Globus pallidus (tissue), 1 donor: ENCODE measurements at regions not wholly inside any gene's neighbourhood (a gene's known extent, or its start where the extent isn't known, plus 50 kb on each side); places are given as distances from the start of the nearest gene placed in this dataset.
"Not testable (repeated sequence)": the region's sequence is repeated elsewhere in the genome, so short reads cannot be mapped to it uniquely, and the experiment has no call there.

Experiments
- DNase-seq: peaks from one replicate; pipeline ENCODE4 v3.0.0-alpha.2; 2015; ENCODE audit warnings: low spot score

DNA sequence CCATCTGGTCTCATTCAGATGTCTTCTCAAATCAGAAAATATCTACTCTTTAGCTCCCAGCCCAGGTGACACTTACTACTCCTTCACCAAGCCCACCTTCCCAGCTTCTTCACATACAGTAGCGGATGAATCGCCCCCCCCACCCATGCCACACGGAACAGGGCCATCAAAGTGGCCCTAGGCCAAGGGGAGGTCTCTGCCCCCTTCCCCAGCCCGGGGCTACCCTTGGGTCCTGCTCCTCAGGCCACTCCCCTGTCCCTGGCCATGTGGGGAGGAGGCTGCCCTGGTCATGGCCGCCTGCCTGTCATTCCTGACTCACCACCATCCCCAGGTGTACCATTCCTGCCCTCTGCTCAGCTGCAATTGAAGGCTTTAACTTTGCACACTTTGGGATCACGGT, 142.8 kb downstream of the NECTIN1 start:
- DNase-seq = no peak

DNA sequence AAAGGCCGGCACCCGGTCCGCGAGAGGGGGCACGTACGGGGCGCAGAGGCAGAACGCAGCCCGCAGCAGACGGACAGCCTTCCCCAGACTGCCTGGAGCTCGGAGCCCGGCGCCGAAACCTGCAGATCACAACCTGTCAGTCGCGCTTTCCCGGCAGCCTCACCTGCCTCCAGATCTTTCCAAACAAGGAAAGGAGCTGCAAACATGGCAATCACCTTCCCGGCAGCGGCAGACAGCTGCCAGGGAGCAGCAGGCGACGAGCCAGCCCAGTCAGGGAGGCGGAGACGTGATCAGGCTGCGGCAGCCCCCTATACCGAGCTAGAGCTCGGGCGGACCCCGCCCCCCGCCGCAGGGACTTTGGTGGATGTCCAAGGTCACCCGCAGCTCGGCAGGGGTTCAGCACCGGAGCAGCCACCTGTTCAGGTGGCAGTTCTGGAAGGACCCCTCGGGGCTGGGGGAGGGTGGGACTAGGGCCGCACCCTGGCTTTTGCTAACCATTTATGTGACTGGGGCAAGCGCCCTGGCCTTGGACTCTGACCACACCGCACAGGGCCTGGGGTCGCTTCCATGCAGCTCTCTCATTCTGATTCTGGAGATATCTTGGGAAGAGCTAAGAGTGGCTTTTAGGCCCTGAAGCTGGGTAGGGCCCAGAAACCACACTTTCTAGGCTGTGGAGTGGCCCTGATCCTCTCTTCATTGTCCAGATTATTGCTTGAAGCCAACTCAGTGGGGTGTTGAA, 143.8 kb downstream of the NECTIN1 start:
- no peak for DNase-seq

DNA sequence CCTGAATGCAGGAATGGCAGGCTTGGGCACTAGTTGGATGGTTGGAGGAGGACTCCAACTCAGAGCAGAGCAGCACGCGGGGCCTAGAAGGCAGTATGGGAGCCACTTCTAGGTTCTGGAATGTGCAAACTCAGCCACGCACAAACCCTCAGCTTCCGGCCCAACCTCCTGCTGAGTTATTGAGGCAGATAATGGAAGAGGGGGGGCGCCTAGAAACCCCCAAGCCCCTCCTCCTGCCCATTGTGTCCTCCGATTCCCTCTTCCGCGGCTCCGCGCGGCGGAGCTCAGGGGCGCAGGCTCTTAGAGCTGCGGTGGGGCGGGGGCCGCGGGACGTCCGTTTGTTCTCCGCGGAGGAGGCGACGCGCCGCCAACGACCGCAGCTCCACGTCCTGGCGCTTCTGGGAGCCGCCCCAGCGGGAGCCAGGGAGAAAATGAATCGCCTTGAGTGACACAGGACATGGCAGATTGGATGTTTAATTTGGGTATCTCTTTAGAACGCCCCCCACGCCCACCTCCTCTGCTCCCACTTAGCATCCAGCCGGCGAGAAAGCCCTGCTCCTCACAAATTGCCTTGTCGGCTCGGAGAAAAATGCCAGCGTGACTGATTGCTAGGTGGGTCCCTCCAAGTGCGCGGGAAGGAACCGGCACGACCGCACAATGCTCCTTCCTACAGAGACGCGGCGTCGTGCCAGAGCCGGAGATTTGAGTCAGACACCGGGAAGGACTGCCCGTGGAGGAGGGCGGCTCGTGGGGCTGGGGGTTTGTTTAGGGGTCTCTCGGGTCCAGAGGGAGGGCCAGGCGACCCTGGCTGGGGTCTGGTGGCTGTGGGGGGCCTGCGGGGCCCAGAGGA, 144.6 kb downstream of the NECTIN1 start:
- peak; percentile 78 for DNase-seq

DNA sequence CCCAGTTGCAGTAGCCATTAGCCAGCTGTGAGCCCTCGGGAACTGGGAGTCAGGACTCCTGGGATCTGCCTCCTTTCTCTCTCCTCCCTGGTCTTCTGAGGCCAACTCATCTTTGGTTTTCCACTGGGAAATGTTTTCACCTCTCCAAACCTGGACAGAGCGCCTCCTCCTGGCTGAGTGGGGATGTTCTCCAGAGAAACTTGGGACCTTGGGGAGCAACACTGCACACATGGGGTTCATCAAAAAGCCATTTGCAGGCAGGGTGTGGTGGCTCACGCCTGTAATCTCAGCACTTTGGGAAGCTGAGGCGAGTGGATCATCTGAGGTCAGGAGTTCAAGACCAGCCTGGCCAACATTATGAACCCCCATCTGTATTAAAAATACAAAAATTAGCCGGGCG, 145.4 kb downstream of the NECTIN1 start:
- DNase-seq = no peak

DNA sequence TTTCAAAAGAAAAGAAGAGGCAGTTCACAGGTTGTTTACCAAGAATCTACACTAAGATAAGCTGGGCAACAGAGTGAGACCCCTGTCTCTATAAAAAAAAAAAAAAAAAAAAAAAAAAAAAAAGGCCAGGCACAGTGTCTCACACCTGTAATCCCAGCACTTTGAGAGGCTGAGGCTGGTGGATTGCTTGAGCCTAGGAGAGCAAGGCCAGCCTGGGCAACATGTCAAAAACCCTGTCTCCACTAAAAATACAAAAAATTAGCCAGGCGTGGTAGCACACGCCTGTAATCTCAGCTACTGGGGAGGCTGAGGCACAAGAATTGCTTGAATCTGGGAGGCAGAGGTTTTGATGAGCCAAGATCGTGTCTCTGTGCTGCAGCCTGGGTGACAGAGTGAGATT, 147.6 kb downstream of the NECTIN1 start:
- not testable (repeated sequence) for DNase-seq

DNA sequence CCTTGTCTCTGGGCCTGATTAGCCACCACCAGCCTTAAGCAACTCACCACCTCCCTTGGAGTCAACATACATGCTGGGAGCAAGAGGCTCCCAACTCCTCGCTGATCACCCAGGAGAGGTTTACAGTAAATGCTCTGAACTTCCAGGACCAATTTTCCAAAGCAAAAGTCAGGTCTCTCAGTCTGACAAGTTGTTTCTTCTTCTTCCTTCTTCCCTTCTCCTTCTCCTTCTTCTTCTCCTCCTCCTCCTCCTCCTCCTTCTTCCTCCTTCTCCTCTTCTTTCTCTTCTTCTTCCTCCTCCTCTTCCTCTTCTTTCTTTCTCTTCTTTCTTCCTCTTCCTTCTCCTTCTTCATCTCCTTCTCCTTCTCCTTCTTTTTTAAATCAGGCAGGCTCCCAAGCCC, 148.2 kb downstream of the NECTIN1 start:
- DNase-seq = no peak

DNA sequence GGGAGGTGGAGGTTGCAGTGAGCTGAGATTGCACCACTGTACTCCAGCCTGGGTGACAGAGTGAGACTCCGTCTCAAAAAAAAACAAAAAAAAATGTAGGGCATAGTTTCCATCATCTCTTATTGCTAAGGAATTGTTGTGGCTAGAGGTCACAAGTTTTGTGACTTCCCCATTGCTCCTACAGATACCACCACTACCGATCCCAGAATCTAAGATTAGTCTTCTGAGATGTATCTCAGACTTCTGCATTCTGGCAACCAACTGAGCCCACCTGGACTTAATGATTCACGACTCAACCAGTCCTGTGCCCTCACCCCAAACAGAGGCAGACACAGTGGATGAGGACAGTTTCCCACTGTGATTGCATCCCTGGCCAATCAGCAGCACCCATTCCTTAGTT, 148.9 kb downstream of the NECTIN1 start:
- no peak for DNase-seq

DNA sequence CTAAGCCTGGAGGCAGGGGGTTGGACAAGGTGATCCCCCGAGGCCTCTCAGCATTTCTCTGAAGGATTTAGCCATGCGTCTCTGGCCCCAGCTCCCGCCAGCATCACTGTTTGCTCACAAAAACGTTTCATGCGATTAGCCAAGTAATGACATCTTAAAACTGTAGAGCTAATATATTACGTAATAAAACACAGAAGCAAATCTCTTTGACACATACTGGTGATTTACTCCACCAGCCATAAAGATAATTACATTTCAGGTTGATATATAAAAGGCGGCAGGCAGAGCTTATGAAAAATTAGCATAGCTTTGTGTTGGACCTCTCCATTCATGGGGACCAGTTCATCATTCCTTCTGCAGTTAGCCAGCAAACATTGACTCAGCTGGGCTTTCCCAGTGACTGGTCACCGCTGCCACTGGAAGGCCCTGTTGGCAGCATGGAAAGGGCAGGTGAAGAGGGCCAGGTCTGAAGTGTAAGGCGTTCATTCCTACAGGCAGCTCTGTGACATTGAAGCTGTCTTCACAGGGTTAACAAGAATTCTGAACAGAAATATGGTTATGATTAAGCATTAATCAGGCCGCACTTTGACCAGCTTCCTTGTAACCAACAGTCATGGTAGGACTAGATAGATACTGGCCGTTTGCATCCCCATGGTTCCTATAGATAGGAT, 150.3 kb downstream of the NECTIN1 start:
- DNase-seq = no peak

DNA sequence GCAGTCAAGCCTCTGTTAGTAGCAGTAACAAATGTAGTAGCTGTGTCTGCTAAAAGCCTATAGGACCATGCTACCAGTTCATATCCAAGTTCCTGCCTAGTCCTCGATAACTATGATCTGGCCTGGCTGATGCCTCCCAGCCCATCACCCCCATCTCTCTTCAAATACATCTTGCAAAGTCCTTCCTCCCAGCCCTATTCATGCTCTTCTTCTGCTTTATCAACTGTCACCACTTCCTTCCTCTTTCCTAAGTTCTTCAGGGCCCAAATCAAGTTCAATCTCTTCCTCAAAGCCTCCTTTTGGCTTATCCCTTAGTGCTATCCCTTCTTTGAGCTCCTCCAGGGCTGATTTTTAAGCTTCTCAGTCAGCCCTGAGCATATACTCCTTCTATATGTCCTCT, 150.9 kb upstream of the THY1 start:
- no peak for DNase-seq

DNA sequence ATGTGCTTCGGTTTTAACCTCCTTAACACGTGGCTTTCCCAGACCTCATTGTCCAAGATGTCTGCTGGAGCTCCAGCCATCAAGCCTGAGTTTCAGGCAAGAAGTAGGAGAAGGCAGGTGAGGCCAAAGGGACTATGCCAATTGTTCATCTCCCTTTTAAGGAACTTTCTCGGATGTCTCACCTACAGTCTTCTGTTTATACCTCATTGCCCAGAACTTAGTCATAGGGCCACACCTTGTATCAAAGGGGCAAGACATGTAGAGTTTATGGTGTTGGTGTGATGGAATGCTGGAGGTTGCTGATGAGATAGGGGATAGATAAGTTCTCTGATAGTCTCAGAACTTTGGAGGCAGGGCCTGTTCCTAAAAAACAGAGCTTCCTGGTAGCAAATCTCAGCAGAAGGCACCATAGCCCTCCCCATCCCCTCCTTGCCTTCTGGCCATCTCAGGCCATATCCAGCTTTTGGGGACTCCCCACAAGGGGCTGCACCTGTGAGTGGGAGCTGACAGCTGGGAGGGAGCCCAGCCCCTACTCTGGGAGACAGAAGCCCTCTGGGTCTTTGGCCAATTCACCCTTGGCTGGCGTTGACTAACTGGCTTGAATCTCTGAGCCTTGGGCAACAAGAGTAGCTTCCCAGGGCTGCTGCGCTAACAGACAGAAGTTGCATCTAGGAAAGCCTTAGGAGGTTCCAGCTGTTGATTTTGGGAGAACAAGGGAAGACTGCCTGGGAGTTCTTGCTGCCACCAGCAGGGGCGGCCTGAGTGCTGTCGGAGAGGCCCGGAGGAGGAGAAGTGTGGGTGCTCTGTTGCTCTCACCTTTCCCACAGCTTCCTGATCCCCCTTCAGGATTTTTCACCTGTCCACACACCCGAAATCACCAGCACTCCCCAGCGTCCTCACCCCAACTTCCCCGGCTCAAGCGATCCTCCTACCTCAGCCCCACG, 149.8 kb upstream of the THY1 start:
- no peak for DNase-seq

DNA sequence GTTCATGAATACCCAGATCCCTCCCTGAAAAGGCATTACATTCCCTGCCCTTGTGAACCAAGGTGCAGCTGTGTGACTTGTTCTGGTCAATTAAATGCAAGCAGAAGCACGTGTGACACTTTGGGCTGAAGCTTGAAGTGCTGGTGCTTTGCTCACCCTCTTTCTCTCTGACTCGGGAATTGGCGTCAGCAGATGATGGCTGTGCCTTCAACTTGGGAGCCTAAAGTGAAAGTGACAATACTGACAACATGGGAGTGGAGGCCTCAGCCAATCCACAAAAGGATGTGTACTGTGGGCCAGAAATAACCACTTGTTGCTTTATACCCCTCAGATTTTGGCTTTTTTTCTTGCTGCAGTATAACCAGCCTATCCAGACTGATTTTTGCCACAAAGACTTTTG, 148.3 kb upstream of the THY1 start:
- no peak for DNase-seq

DNA sequence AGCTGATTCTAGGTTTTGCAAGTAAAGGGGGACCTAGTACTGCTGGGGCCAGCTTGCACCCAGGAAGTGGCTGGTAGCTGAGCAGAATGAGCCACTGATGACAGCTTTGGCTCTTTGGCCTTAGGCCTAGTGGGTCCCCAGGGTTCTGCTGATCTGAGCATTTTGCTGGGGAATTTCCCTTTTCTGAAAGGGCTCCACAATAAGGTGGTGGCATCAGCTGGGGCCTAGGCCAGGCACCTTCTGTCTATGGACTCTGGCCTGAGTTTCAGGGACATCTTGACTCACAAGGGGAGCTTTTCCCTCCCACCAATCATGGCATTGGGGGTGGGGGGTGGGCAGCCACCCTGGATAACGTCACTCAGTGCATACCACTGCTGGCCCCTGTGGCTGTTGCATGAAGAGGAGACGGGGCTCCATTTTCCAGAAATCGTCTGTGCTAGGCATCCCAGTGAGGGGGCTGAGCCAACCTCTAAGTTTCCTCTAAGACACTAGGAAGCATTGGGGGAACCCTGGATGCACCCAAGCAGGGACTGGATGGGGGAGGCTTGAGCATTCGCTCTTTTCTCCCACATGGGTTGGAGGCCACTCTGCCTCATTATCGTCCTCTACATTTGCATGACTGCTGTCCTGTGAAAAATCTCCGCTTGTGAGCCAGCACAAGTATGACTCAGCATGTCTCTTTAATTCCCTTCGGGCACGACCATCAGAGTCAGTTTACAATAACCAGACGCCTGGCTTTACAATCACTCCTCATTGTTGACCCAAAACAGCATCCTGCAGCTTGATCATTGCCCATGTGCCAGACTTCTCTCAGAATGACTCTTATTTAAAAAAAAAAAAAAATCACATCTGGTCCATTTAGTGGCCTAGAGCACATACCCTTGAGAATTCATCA, 145.0 kb upstream of the THY1 start:
- peak; percentile 64 for DNase-seq

DNA sequence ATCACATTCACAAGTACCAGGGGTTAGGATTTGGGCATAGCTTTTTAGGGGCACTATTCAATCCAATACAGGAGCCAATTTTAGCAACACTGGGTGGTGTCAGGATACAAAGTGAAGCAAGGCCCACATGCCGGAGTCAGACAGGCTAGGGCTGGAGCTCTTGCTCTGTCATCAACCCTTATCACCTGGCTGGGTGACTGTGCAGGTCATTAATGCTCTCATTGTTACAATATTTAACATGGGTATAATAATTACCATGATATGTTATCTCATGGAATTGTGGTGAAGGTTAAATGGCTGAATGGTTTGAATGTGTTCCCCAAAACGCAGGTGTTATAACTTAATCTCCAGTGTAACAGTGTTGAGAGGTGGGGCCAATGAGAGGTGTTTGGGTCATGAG, 143.3 kb upstream of the THY1 start:
- DNase-seq = no peak

DNA sequence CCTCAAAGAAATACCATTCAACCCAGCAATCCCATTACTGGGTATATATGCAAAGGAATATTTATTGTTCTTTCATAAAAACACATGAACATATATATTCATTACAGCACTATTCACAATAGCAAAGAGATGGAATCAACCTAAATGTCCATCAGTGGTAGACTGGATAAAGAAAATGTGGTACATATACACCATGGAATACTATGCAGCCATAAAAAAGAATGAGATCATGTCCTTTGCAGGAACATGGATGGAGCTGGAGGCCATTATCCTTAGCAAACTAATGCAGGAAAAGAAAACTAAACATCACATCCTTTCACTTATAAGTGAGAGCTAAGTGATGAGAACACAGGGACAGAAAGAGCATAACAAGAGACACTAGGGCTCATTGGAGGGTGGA, 142.7 kb upstream of the THY1 start:
- DNase-seq = not testable (repeated sequence)

DNA sequence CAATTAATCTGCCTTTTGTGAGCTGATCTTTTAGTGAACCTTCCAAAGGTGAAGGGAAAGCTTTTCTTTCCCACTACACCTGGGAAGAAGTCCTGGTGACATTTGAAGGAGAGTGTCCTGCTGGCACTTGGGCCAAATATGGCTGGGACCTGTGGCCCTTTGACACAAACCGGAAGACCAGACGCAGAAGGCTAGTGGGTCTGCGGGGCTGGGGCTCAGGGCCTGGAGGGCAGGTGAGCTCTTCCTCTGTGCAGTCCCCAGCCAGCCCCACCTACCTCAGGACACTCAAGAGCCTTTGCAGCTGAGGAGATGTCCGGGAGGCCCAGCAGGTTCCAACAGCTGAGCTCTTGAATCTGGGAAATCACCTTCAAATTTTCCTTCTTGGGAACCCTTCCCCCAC, 138.0 kb upstream of the THY1 start:
- DNase-seq = no peak

DNA sequence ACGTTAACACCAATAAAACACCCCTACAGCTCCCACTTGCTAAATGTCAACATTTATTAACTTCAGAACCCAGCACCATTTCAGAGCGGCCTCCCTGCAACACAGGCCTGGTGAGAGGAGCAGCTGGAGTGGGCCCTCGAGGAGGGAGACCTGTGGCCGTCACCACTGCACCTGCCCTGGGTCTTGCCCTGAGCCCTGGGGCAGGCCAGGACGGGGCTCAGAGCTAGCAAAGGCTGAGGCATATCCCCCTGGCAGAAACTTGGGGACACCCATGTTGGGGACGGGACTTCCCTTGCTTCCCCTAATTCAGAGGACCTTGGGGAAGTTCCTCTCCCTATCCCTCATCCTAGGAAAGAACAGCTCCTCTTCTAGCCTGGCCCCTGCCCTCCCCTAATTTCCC, 137.3 kb upstream of the THY1 start:
- DNase-seq = no peak

DNA sequence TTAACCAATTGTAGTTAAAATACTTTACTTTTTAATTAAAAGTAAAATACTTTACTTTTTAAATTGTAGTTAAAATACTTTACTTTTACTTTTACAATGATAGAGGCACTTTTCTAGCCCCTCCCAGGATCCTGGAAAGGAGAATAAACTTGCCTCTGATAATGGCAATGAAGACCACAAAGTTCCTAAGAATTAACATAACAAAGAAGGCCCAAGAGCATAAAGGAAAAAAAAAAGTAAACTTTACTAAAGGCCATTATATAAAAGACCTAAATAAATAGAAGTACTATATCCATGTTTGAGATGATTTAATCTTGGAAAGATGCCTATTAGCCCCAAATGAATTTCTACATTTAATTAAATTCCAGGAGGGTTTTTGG, 129.1 kb upstream of the THY1 start:
- no peak for DNase-seq

DNA sequence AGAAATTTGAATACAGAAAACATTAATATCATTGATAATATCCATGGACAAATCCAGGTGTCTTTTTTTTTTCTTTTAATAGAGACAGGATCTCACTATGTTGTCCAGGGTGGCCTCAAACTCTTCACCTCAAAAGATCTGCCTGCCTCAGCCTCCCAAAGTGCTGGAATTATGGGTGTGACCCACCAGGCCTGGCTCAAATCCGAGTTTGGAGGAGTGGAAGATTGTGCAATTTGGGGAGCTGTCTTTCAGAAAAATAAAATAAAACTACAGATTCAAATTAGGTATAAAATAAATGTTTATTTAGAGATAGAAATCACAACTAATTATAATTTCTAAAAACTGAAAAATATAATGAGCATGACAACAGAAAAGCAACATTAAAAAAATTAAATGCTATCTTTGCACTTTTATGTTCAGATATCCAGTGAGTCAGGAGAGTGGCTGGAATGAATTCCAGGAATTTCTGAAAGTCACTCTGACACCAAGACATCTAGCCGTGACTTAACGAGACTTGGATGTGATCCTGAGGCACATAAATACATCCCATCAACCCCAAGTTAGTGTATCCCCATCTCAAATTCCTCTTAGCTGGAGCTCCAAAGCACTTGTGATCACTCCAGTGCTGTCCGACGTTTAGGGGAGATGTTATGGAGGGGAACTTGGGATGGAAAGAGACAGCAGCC, 128.6 kb upstream of the THY1 start:
- no peak for DNase-seq

DNA sequence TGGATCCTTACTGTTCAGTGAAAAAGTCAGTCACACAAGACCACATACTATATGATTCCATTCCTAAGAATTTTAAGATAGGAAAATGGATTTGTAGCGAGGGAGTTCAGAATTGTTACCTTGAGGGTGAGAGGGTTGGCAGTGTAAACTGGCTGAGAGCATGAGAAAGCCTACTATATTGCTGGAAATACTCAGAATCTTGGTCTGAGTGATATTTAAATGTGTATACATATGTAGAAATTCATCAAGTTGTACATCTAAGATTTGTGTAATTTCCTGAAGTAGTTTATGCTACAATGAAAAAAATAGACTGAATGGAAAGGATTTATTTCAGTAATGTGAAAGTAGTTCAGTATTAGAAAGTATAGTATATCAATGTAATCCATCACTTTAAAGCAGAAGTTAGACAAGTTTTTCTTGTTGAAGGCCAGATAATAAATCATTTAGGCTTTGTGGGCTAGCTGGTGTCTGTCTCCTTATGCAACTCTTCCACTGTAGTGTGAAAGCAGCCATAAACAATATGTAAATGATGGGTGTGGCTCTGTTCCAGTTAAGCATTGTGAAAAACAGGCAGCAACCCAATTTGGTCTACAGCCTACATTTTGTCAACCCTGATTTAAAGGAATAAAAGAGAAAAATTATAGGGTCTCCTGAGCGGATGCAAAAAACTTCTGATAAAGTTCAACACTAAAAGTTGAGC, 127.2 kb upstream of the THY1 start:
- DNase-seq = no peak

DNA sequence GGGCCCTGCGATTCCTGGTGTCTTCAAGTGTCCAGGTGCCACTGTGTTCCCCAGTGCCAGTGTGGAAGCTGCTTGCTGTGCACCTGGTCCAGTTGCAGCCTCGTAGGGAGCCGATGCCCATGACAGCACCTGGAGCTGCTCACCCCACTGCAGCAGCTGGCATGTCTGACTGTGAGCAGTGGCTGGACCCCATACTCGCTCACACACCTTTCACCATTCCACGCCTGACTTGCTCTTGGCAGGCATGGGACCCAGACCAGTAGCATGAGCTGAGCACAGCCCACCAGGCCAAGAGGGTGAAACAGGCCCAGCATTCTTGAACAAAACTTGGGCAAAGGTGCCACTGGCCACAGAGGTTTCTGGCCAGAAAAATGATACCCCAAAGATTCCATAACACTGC, 124.5 kb upstream of the THY1 start:
- DNase-seq = no peak
